IPS-18a (cell line): ENCODE measurements at regions not wholly inside any gene's neighbourhood (a gene's known extent, or its start where the extent isn't known, plus 50 kb on each side); places are given as distances from the start of the nearest gene placed in this dataset.

ENCODE experiments used
- H3K27ac ChIP-seq: one replicate; pipeline ENCODE4 v1.5.1; 2013; ENCODE audit warnings: low read length
- H3K27me3 ChIP-seq: one replicate; pipeline ENCODE4 v1.6.1; 2013; ENCODE audit warnings: mild to moderate bottlenecking, low read length; ENCODE audit not compliant: control insufficient read depth, insufficient read depth
- H3K36me3 ChIP-seq: one replicate; pipeline ENCODE4 v1.6.1; 2013; ENCODE audit warnings: low read depth, low read length; ENCODE audit not compliant: control insufficient read depth
- H3K4me1 ChIP-seq: one replicate; pipeline ENCODE4 v1.6.1; 2013; ENCODE audit warnings: low read depth, low read length; ENCODE audit not compliant: control insufficient read depth
- H3K4me3 ChIP-seq: one replicate; pipeline ENCODE4 v1.5.1; 2013; ENCODE audit warnings: low read length
- H3K9ac ChIP-seq: one replicate; pipeline ENCODE4 v1.6.1; 2013; ENCODE audit warnings: mild to moderate bottlenecking, low read length, moderate library complexity
- H3K9me3 ChIP-seq: one replicate; pipeline ENCODE4 v1.6.1; 2013; ENCODE audit warnings: low read depth, low read length; ENCODE audit not compliant: control insufficient read depth

DNA sequence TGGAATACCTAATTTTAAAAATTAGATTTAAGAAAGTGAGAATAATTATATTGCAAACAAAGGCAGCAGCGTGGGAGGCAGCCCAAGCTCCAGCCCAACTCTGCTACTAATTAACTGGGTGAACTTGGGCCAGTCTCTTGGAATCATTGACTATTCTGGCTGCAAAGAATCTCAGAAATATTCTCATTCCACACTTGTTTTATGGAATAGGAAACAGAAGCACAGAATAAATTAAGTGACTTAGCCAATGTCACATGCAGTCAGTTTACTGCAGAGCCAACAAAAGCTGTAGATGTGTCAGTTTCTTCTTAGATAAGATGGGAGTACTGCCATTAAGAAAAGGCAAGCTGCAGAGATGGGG is 132.6 kb upstream of the FAM9B start:
- no peak overlapping the region for H3K4me3 ChIP-seq
- no peak overlapping the region for H3K27ac ChIP-seq
- H3K36me3 ChIP-seq: no peaks in the 10 kb centered on the region
- peaks cover 11% of the 10 kb centered on the region for H3K9me3 ChIP-seq
- H3K9ac ChIP-seq: no peak overlapping the region
- peaks cover 5% of the 10 kb centered on the region for H3K4me1 ChIP-seq
- no peaks in the 10 kb centered on the region for H3K27me3 ChIP-seq

DNA sequence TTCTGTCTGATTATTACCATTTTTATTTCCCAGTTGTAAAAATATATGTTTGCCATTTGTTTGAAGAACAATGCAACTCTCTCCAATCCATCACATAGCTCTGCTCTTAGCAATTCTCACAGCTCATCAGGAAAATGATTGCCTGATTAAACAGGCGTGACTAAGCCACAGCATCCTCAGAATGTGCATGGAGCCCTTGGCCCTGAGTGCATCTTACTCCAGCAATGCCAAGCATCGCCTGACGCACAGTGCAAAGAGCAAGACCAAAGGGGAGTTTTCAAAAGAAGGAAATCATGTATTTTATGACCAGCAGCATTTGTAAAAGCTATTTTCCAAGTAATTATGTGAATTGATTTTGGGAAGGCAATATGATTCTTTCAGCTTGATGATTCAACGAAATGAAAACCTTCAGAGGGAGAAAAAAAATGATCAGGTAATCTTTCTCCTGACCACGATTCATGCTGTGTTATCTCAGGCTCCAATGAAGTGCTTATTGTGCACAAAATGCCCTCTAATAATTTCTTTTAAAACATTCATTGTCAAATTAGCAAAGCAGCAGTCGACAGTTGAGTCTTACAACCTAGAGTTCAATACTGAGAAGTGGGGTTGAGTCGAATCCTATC is 138.0 kb upstream of the FAM9B start:
- peaks cover 8% of the 10 kb centered on the region for H3K9me3 ChIP-seq
- no peaks in the 10 kb centered on the region for H3K36me3 ChIP-seq
- H3K4me3 ChIP-seq: no peak overlapping the region
- H3K4me1 ChIP-seq: no peaks in the 10 kb centered on the region
- H3K27me3 ChIP-seq: no peaks in the 10 kb centered on the region
- H3K27ac ChIP-seq: no peak overlapping the region
- H3K9ac ChIP-seq: no peak overlapping the region

DNA sequence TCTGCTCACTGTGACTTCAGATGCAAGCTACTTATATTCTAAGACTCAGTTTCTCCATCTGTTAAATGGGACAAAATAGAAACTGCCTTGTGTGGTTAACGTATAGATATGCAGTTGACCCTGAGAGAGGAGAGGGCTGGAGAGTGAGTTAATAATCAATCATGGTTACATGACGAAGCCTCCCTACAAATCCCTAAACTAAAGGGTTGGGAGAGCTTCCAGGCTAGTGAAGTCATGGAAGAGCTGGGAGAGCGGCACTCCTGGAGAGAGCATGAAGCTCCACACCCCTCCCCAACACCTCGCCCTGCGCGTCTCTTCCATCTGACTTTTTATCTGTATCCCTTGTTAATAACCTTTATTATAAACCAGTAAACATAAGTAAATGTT is 138.5 kb upstream of the FAM9B start:
- no peaks in the 10 kb centered on the region for H3K36me3 ChIP-seq
- H3K4me1 ChIP-seq: no peaks in the 10 kb centered on the region
- H3K27me3 ChIP-seq: no peaks in the 10 kb centered on the region
- H3K9ac ChIP-seq: no peak overlapping the region
- H3K4me3 ChIP-seq: no peak overlapping the region
- H3K9me3 ChIP-seq: peaks cover 2% of the 10 kb centered on the region
- H3K27ac ChIP-seq: no peak overlapping the region

DNA sequence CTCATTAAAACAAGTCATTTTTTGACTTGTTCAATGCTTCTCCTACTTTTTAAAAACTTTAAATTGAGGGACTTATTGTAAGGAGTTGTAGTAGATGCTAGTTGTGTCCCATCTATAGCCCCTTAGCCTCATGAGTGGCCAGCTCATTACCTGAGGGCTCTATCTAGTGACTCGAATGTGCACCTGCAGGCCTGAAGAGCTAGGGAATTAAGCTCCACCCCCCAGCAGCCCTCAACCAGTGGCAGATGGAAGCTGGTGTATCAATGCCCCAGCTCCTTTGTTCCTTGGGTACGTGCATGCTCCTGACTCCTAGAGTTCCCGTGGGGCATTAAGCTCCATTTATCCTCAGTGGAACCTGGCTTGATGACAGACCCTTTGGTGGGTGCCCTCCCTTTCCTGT is 146.7 kb upstream of the FAM9B start:
- Histone ChIP-seq H3K9me3 (no peaks in the 10 kb centered on the region), H3K4me1 (no peaks in the 10 kb centered on the region), H3K27me3 (no peaks in the 10 kb centered on the region), H3K27ac (no peak overlapping the region), H3K36me3 (no peaks in the 10 kb centered on the region), H3K4me3 (no peak overlapping the region), H3K9ac (no peak overlapping the region)

DNA sequence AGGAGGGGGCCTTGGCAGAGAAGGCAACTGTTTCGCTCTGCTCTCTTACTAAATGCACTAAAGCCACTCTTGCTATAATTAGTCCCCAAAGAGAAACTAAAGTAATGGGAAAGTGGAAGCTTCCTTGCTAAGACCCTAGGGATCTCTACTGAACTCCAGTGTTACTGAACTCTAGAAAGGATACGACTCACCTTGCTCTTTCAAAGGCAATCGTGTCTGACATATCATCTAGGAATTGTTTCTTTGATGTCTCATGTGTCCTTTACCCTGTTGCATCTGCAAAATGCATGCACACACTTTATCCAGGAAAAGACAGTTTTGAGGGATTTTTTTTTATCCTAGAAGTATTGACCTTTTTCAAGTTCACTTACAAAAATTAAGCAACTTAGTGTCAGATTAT is 148.1 kb upstream of the FAM9B start:
- Histone ChIP-seq H3K9me3 (no peaks in the 10 kb centered on the region), H3K4me3 (no peak overlapping the region), H3K36me3 (no peaks in the 10 kb centered on the region), H3K27ac (no peak overlapping the region), H3K4me1 (no peaks in the 10 kb centered on the region), H3K27me3 (no peaks in the 10 kb centered on the region), H3K9ac (no peak overlapping the region)

- no peaks in the 10 kb centered on the region for H3K9me3 ChIP-seq
- no peaks in the 10 kb centered on the region for H3K27me3 ChIP-seq
- H3K4me3 ChIP-seq: no peak overlapping the region
- H3K4me1 ChIP-seq: no peaks in the 10 kb centered on the region
- H3K9ac ChIP-seq: no peak overlapping the region
- no peak overlapping the region for H3K27ac ChIP-seq
- H3K36me3 ChIP-seq: no peaks in the 10 kb centered on the region
Observed at GRCh38 chrX:9183481-9183880, 149.6 kb upstream of the FAM9B start.

DNA sequence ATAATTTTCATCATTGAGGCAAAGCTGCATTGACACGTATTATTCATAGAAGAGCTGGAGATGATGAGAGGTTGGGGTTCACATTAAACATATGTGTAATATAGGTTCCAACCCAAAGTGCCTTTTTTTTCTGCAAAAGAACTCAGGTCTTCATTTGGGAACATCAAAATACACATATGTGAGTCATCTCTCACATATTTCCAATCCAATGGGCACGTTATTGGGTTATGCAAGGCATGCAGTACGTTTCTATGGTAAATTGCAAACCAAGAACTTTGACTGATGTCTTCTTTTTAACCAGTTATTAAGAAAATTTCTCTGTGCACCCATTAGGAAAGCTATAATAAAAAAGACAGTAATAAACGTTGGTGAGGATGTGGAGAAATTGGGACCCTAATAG is 150.3 kb upstream of the FAM9B start:
- Histone ChIP-seq H3K9ac (no peak overlapping the region), H3K4me1 (peaks cover under 1% of the 10 kb centered on the region), H3K27me3 (no peaks in the 10 kb centered on the region), H3K36me3 (no peaks in the 10 kb centered on the region), H3K27ac (no peak overlapping the region), H3K4me3 (no peak overlapping the region), H3K9me3 (no peaks in the 10 kb centered on the region)

DNA sequence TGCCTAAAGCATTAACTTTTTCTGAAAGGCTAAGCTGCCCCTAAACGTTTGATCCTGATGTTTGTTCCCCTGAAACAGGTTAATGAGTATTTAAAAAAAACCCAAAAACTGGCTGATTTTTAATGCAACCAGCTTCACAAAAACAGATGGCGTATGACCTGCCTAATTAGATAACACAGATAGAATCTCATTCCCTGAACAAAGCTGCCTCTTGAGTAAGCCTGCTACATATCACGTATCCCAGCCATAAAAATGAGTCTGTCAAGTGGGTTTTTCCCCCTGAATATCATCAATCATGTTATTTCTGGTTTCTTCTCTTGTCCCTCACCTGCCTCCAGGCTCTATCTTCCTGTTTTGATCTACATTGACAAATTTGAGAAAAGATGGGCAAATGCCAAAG is 154.2 kb upstream of the FAM9B start:
- Histone ChIP-seq H3K27ac (no peak overlapping the region), H3K9me3 (no peaks in the 10 kb centered on the region), H3K4me3 (no peak overlapping the region), H3K36me3 (no peaks in the 10 kb centered on the region), H3K4me1 (peaks cover 12% of the 10 kb centered on the region), H3K9ac (no peak overlapping the region), H3K27me3 (no peaks in the 10 kb centered on the region)

GRCh38 chrX:9189286-9189685 is 155.4 kb upstream of the FAM9B start:
- H3K36me3 ChIP-seq: no peaks in the 10 kb centered on the region
- no peak overlapping the region for H3K4me3 ChIP-seq
- H3K27ac ChIP-seq: no peak overlapping the region
- H3K9ac ChIP-seq: no peak overlapping the region
- H3K4me1 ChIP-seq: peaks cover 12% of the 10 kb centered on the region
- no peaks in the 10 kb centered on the region for H3K27me3 ChIP-seq
- no peaks in the 10 kb centered on the region for H3K9me3 ChIP-seq

- H3K9me3 ChIP-seq: no peaks in the 10 kb centered on the region
- no peaks in the 10 kb centered on the region for H3K36me3 ChIP-seq
- no peaks in the 10 kb centered on the region for H3K27me3 ChIP-seq
- no peak overlapping the region for H3K9ac ChIP-seq
- no peak overlapping the region for H3K4me3 ChIP-seq
- H3K4me1 ChIP-seq: peaks cover 12% of the 10 kb centered on the region
- no peak overlapping the region for H3K27ac ChIP-seq
Observed at GRCh38 chrX:9191392-9191791, 157.5 kb upstream of the FAM9B start.

DNA sequence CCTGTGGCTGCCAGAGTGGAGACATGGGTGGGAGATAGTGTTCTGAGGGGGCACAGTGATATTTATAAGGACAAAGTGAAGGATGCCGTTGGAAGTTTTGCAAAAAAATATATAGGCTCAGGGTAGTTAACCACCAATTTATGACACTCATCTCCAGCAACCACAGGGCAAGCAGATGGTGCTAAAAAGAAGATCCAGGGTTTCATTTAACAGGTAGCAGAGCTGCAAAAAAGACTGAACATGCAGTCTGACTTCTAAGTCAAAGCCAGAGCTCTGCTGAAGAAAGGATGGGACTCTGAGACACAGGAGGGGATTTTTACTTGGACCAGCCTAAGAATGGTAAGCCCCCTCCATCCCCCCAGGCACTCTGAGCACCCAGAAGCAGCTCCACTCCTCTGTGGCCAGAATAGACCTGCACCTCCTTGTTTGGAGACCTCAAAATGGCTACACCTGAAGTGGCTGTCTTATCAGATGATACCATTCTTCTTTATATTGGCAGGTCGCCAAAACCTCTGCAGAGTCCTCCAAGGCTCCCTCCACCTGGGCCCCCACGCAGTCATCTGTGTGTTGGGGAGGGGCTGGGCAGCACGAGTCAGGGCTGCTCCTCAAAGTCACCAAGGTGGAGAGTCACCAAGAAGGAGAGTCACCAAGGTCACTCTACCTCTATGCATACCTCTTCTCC is 161.4 kb upstream of the FAM9B start:
- Histone ChIP-seq H3K36me3 (no peaks in the 10 kb centered on the region), H3K4me1 (peaks cover 9% of the 10 kb centered on the region), H3K27ac (no peak overlapping the region), H3K9me3 (no peaks in the 10 kb centered on the region), H3K9ac (no peak overlapping the region), H3K4me3 (no peak overlapping the region), H3K27me3 (no peaks in the 10 kb centered on the region)

DNA sequence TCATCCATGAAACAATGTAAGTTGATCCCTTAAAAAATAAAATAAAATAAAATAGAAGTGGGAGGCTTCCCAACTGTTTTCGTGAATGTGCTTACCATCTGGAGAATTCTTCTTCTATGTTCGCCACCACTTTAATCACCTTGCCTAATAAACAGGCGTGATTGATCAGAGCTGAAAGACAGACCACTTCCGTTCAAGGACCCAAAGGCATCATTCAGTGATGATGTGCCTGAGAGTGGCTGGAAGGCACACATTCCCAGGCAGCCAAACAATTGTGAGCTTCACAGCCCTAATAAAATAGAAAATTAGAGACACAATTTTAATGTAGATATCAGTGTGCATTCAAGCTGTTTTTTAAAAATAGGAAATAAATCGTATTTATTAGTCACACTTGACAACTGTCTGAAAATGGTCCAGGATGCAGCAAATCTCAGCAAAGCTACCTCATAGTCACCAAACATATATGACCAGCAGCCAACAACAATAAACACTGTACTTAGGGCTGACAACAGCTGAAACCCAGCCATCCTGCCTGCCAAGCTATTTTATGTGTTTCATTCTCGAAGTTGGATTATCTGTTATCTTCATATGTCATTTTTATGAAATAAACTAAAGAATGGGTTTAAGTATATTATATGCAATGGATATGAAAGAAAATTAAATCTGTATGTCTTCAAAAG is 163.2 kb upstream of the FAM9B start:
- H3K27ac ChIP-seq: no peak overlapping the region
- no peak overlapping the region for H3K4me3 ChIP-seq
- no peaks in the 10 kb centered on the region for H3K27me3 ChIP-seq
- no peaks in the 10 kb centered on the region for H3K36me3 ChIP-seq
- H3K9ac ChIP-seq: no peak overlapping the region
- no peaks in the 10 kb centered on the region for H3K9me3 ChIP-seq
- H3K4me1 ChIP-seq: peaks cover 9% of the 10 kb centered on the region
